GM10248 (cell line): ENCODE measurements at regions not wholly inside any gene's neighbourhood (a gene's known extent, or its start where the extent isn't known, plus 50 kb on each side); places are given as distances from the start of the nearest gene placed in this dataset.

Experiments
- CTCF ChIA-PET: fragments of 300-600 bp; sonication (Branson Sonifier 250); formaldehyde crosslinking; extraction: SDS; loops from one replicate; lab custom pipeline; 2021; ENCODE audit warnings: antibody characterized with exemption; lab: Yijun Ruan, JAX
- POLR2A ChIA-PET: fragments of 350-650 bp; sonication (Branson Sonifier 250); formaldehyde crosslinking; extraction: SDS; loops from one replicate; lab custom pipeline; 2020; ENCODE audit warnings: antibody characterized with exemption; lab: Yijun Ruan, JAX
- DNase-seq: peaks from one replicate; pipeline ENCODE4 v3.0.0; 2012; ENCODE audit errors: extremely low spot score
- CTCF ChIP-seq: IDR thresholded peaks from 2 replicates; pipeline ENCODE4 v1.5.1; 2012; ENCODE audit warnings: mild to moderate bottlenecking, low read depth; ENCODE audit errors: extremely low read depth, missing control alignments, control extremely low read depth

- ChIA-PET CTCF (interaction anchor here (1.2 to 1.7 kb wide), 3 partner anchors 53 to 93 kb away, joined by 4 to 5 read pairs (median 4); no protein-coding TSS in a partner anchor), POLR2A (interaction anchor here (1.0 kb wide), 1 partner anchor 9 kb away, joined by 3 read pairs; no protein-coding TSS in a partner anchor)
- no peak for TF ChIP-seq CTCF
- no peak for DNase-seq
Observed at GRCh38 chr9:94159069-94159939, 75.0 kb downstream of the PTPDC1 start.

DNA sequence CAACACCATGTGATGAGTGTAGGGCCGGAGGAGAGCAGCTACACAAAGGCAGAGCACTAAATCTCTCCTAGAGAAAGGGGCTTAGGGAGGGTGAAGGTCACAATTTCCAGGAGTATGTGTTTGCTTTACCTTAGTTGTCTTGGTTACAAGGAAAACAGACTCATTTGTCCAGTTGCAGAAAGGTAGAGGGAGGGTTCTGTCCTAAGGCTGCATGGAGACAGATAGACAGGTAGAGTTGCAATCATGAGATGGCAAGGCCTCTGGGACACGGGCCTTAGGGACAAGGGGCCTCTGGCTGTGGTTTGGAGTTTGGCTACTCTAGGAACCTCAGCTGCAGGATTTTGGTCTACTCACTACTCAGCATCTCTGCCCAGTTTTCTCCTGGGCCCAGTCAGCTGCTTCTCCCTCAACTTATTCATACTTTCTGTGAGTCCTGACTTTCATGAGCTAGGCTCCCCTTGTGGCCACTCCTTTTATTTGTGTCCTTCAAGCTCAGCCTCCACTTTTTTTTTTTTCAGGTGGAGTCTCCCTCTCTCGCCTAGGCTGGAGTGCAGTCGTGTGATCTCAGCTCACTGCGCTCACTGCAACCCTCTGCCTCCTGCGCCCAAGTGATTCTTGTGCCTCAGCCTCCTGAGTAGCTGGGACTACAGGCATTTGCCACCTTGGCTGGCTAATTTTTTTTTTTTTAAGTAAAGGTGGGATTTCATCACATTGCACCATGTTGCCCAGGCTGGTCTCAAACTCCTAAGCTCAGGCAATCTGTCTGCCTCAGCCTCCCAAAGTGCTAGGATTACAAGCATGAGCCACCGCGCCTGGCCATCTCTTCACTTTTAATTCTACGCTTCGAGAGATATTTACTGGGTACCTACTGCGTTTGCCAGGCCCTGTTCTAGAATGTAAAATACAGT, 76.6 kb downstream of the PTPDC1 start:
- no peak for DNase-seq
- POLR2A ChIA-PET: no interaction called here
- no peak for TF ChIP-seq CTCF
- CTCF ChIA-PET: interaction anchor here (1.0 to 1.4 kb wide), 3 partner anchors 11 to 85 kb away, joined by 3 to 4 read pairs (median 3); no protein-coding TSS in a partner anchor

DNA sequence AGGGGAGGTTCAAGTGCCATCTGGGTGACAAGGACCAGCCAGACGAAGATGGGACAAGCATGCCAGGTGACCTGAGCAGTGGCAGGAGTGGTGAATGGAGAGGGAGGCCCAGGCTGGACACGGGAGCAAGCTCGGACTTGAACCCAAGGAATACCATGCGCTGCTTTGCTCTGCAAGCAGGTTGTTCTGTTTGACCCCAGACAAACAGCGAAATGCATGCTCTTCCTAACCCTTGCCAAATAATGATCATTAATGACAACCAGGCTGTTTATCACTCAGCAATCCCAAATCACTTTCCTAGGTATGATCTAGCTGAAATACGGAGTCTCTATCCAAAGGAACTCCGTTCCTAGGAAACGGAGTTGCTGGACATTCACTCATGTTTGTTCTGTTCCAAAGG, 77.4 kb downstream of the PTPDC1 start:
- POLR2A ChIA-PET: no interaction called here
- CTCF ChIA-PET: interaction anchor here (1.4 kb wide), 1 partner anchor 78 kb away, joined by 3 read pairs; no protein-coding TSS in a partner anchor
- no peak for TF ChIP-seq CTCF

DNA sequence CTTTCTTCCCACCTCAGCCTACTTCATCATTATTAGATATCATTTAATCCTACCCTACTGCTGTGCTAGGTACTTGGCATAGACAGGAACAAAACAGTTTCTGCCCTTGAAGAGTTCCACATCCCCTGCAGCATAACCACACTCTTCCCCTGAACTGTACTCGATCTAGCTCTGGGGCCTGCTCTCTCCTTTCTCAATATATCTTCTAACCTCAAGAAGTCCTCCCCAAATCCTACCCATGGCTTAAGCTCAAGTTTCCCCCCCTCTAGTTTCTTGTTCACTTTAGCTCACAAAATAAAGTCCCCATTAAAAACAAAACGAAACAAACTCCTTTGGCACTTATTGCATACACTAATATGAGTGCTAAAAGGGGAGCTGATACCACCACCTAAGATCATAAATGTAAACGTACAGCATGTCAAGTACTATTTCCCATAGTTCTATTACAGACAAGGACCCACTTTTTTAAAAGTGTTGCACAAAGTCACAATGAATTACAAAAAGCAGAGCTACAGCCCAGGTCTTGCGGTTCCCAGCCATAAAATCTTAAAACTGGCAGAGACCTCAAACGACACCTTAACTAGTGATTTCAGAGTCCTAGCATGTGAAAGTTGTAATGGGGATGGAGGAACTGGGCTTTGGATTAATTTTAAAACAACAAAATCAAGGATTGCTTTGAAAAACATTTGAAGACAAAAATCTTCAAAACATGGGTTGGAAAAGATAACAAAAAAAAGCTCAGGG, 80.7 kb downstream of the PTPDC1 start:
- ChIA-PET POLR2A (no interaction called here), CTCF (interaction anchor here (1.5 to 2.9 kb wide), 2 partner anchors 48 to 151 kb away, joined by 3 to 14 read pairs; no protein-coding TSS in a partner anchor)
- DNase-seq: no peak
- no peak for TF ChIP-seq CTCF

More for the DNA sequence above, 77.4 kb downstream of the PTPDC1 start:
- no peak for DNase-seq

GRCh38 chr9:94165592-94166235, 81.5 kb downstream of the PTPDC1 start:
- DNase-seq: peak; percentile 99
- TF ChIP-seq CTCF: no peak
- POLR2A ChIA-PET: interaction anchor here (0.6 to 1.1 kb wide), 2 partner anchors 9 to 27 kb away, joined by 3 to 4 read pairs; no protein-coding TSS in a partner anchor
- CTCF ChIA-PET: interaction anchor here (0.9 to 2.9 kb wide), 3 partner anchors 32 to 152 kb away, joined by 3 to 14 read pairs (median 3); no protein-coding TSS in a partner anchor
